H1 (cell line): ENCODE measurements at regions not wholly inside any gene's neighbourhood (a gene's known extent, or its start where the extent isn't known, plus 50 kb on each side); places are given as distances from the start of the nearest gene placed in this dataset.

ENCODE experiments used
- CTCF ChIA-PET: fragments of 300-600 bp; sonication (Branson Sonifier 250); formaldehyde crosslinking; loops from one replicate; lab custom pipeline; 2021; ENCODE audit not compliant: partially characterized antibody; lab: Charles Lee
- POLR2A ChIA-PET: fragments of 300-600 bp; sonication (Branson Sonifier 250); formaldehyde crosslinking; loops from one replicate; lab custom pipeline; 2021; ENCODE audit warnings: inconsistent platforms; ENCODE audit not compliant: partially characterized antibody; lab: Charles Lee
- DNase-seq, 2 experiments: peaks; one replicate each; pipeline versions ENCODE4 v3.0.0 to v3.0.0-alpha.2; 2010 to 2022; ENCODE audit warnings: low spot score in 2 of 2, low read depth in 1 of 2, mixed read lengths in 1 of 2
- FAIRE-seq: peaks from 2 replicates; lab custom pipeline; 2011; peaks lifted over from hg19 to GRCh38; lab: Jason Lieb, UNC
- H2AFZ ChIP-seq: 2 replicates; pipeline ENCODE4 v1.8.1; 2012; ENCODE audit warnings: low read length, inconsistent platforms
- H2AK5ac ChIP-seq: 2 replicates; pipeline ENCODE4 v1.6.1; 2013; ENCODE audit warnings: low read depth, low read length
- H2BK120ac ChIP-seq: replicated peaks from 2 replicates; pipeline ENCODE3; 2013; ENCODE audit warnings: low read depth, low read length, inconsistent platforms
- H2BK12ac ChIP-seq: 2 replicates; pipeline ENCODE4 v1.6.1; 2013; ENCODE audit warnings: low read depth, low read length
- H2BK15ac ChIP-seq: 2 replicates; pipeline ENCODE4 v1.6.1; 2013; ENCODE audit warnings: low read length
- H2BK20ac ChIP-seq: 2 replicates; pipeline ENCODE4 v1.6.1; 2013; ENCODE audit warnings: low read length
- H2BK5ac ChIP-seq: 2 replicates; pipeline ENCODE4 v1.6.1; 2013; ENCODE audit warnings: low read depth, low read length
- H3K14ac ChIP-seq: 2 replicates; pipeline ENCODE4 v1.6.1; 2013; ENCODE audit warnings: inconsistent platforms; ENCODE audit not compliant: insufficient read length
- H3K18ac ChIP-seq: 2 replicates; pipeline ENCODE4 v1.6.1; 2013; ENCODE audit warnings: low read length; ENCODE audit errors: extremely low read depth
- H3K23ac ChIP-seq: 2 replicates; pipeline ENCODE4 v1.6.1; 2013; ENCODE audit warnings: inconsistent platforms; ENCODE audit not compliant: insufficient read length
- H3K23me2 ChIP-seq: 2 replicates; pipeline ENCODE4 v1.6.1; 2013; ENCODE audit warnings: low read depth, low read length
- H3K27ac ChIP-seq: 2 replicates; pipeline ENCODE4 v1.6.1; 2011; ENCODE audit warnings: low read depth, low read length, inconsistent platforms
- H3K27me3 ChIP-seq, 4 experiments: replicated peaks in 1 of 4; 1 replicate in 1 of 4; 2 replicates in 3 of 4; pipeline versions ENCODE4 v1.6.1 to v1.8.1; 2011 to 2013; ENCODE audit warnings: low read length in 3 of 4, mild to moderate bottlenecking in 3 of 4, inconsistent platforms in 2 of 4, mixed read lengths in 2 of 4, moderate library complexity in 1 of 4; ENCODE audit not compliant: control insufficient read depth in 3 of 4, insufficient read depth in 3 of 4; ENCODE audit errors: extremely low read depth in 1 of 4
- H3K36me3 ChIP-seq, 4 experiments: 2 replicates each; pipeline versions ENCODE4 v1.6.1 to v1.8.1; 2011 to 2013; ENCODE audit warnings: mild to moderate bottlenecking in 4 of 4, low read length in 3 of 4, moderate library complexity in 2 of 4, control low read depth in 1 of 4, inconsistent platforms in 1 of 4; ENCODE audit not compliant: insufficient read depth in 4 of 4, control insufficient read depth in 2 of 4
- H3K4ac ChIP-seq: replicated peaks from 2 replicates; pipeline ENCODE3; 2013; ENCODE audit warnings: low read length, low read depth, mixed read lengths, inconsistent platforms; ENCODE audit not compliant: insufficient read length
- H3K4me1 ChIP-seq, 4 experiments: replicated peaks in 1 of 4; 1 replicate in 1 of 4; 2 replicates in 3 of 4; pipeline versions ENCODE4 v1.6.1 to v1.8.1; 2011 to 2013; ENCODE audit warnings: low read length in 3 of 4, inconsistent platforms in 2 of 4, mixed read lengths in 1 of 4; ENCODE audit not compliant: insufficient read depth in 4 of 4, control insufficient read depth in 3 of 4
- H3K4me2 ChIP-seq, 2 experiments: 2 replicates each; pipeline versions ENCODE4 v1.6.1 to v1.8.1; 2011 to 2013; ENCODE audit warnings: low read depth in 2 of 2, low read length in 2 of 2, control low read depth in 1 of 2, inconsistent platforms in 1 of 2, mild to moderate bottlenecking in 1 of 2; ENCODE audit not compliant: insufficient read depth in 1 of 2
- H3K4me3 ChIP-seq, 4 experiments: fragments of 200-600, 300-600 bp in 1 of 4; sonication (generic), shearing (Covaris generic), sonication (Bioruptor Twin) in 1 of 4; 2 replicates each; pipeline versions ENCODE4 v1.5.1 to v1.8.1; 2011 to 2016; ENCODE audit warnings: low read length in 4 of 4, low read depth in 3 of 4, control low read depth in 2 of 4, inconsistent platforms in 2 of 4, mild to moderate bottlenecking in 2 of 4, mixed read lengths in 1 of 4, moderate library complexity in 1 of 4; ENCODE audit not compliant: insufficient read depth in 2 of 4; ENCODE audit errors: extremely low read depth in 1 of 4
- H3K56ac ChIP-seq: replicated peaks from 2 replicates; pipeline ENCODE3; 2013; ENCODE audit warnings: low read depth, mild to moderate bottlenecking, mixed read lengths, low read length, inconsistent platforms; ENCODE audit not compliant: insufficient read length
- H3K79me1 ChIP-seq: 2 replicates; pipeline ENCODE4 v1.6.1; 2013; ENCODE audit warnings: low read depth, low read length, control low read depth
- H3K79me2 ChIP-seq, 2 experiments: 2 replicates each; pipeline versions ENCODE4 v1.6.1 to v1.8.1; 2012 to 2013; ENCODE audit warnings: low read length in 2 of 2, mild to moderate bottlenecking in 2 of 2, inconsistent platforms in 1 of 2; ENCODE audit not compliant: insufficient read depth in 2 of 2, control insufficient read depth in 1 of 2
- H3K9ac ChIP-seq, 4 experiments: replicated peaks in 1 of 4; 1 replicate in 1 of 4; 2 replicates in 3 of 4; pipeline versions ENCODE4 v1.6.1 to v1.8.1; 2011 to 2013; ENCODE audit warnings: low read depth in 3 of 4, low read length in 3 of 4, control low read depth in 2 of 4, mild to moderate bottlenecking in 2 of 4, moderate library complexity in 2 of 4, inconsistent platforms in 1 of 4; ENCODE audit errors: extremely low read depth in 1 of 4
- H3K9me3 ChIP-seq, 2 experiments: 2 replicates each; pipeline versions ENCODE4 v1.6.1 to v1.8.1; 2012 to 2013; ENCODE audit warnings: mild to moderate bottlenecking in 2 of 2, moderate library complexity in 2 of 2, control low read depth in 1 of 2, inconsistent platforms in 1 of 2, low read depth in 1 of 2, low read length in 1 of 2, mixed read lengths in 1 of 2; ENCODE audit not compliant: insufficient read depth in 2 of 2
- H4K20me1 ChIP-seq, 2 experiments: replicated peaks in 1 of 2; 2 replicates each; pipeline versions ENCODE3 to v1.8.1; 2011 to 2013; ENCODE audit warnings: inconsistent platforms in 2 of 2, low read length in 2 of 2, mild to moderate bottlenecking in 1 of 2; ENCODE audit not compliant: insufficient read depth in 2 of 2, control insufficient read depth in 1 of 2
- H4K5ac ChIP-seq: 2 replicates; pipeline ENCODE4 v1.6.1; 2013; ENCODE audit warnings: low read length, low read depth, mixed read lengths, inconsistent platforms; ENCODE audit not compliant: insufficient read length
- H4K8ac ChIP-seq: 2 replicates; pipeline ENCODE4 v1.8.0; 2013; ENCODE audit warnings: mild to moderate bottlenecking, moderate library complexity, low read length, inconsistent platforms; ENCODE audit not compliant: insufficient read depth; ENCODE audit errors: extremely low read depth
- H4K91ac ChIP-seq: replicated peaks from 2 replicates; pipeline ENCODE3; 2013; ENCODE audit warnings: low read length, mixed read lengths, inconsistent platforms; ENCODE audit not compliant: insufficient read length
- ATF3 ChIP-seq: IDR thresholded peaks from 2 replicates; pipeline ENCODE4 v1.6.1; 2011; ENCODE audit warnings: low read depth, mild to moderate bottlenecking, low read length; ENCODE audit not compliant: insufficient read depth
- EP300 ChIP-seq, 2 experiments: IDR thresholded peaks; 1 replicate in 1 of 2; 2 replicates in 1 of 2; pipeline ENCODE4 v1.6.1; 2011 to 2012; ENCODE audit warnings: low read depth in 2 of 2, low read length in 2 of 2, mild to moderate bottlenecking in 2 of 2, borderline replicate concordance in 1 of 2, inconsistent platforms in 1 of 2, moderate library complexity in 1 of 2
- GABPA ChIP-seq: IDR thresholded peaks from 2 replicates; pipeline ENCODE4 v1.6.1; 2011; ENCODE audit warnings: mild to moderate bottlenecking, low read length, moderate library complexity, borderline replicate concordance; ENCODE audit not compliant: insufficient read depth
- GTF2F1 ChIP-seq: IDR thresholded peaks from 2 replicates; pipeline ENCODE4 v1.6.1; 2012; ENCODE audit warnings: low read depth, low read length, improper control_type of control experiment, borderline replicate concordance
- KDM1A ChIP-seq: fragments of 200-600, 300-600 bp; sonication (generic); IDR thresholded peaks from 2 replicates; pipeline ENCODE4 v1.7.1; 2016; ENCODE audit warnings: mild to moderate bottlenecking, low read length, borderline replicate concordance
- NANOG ChIP-seq: IDR thresholded peaks from 2 replicates; pipeline ENCODE4 v1.6.1; 2011; ENCODE audit warnings: low read length, low read depth, mild to moderate bottlenecking, inconsistent platforms; ENCODE audit not compliant: insufficient read depth, poor library complexity, severe bottlenecking
- NRF1 ChIP-seq: IDR thresholded peaks from 2 replicates; pipeline ENCODE4 v1.6.1; 2011; ENCODE audit warnings: mild to moderate bottlenecking, low read depth, low read length, improper control_type of control experiment
- SAP30 ChIP-seq: fragments of 300-600 bp; sonication (generic); IDR thresholded peaks from 2 replicates; pipeline ENCODE4 v1.7.1; 2012; ENCODE audit warnings: low read length, moderate library complexity, mild to moderate bottlenecking, inconsistent platforms; ENCODE audit not compliant: insufficient read depth, insufficient replicate concordance
- SIRT6 ChIP-seq: IDR thresholded peaks from one replicate; pipeline ENCODE4 v1.7.1; 2012; ENCODE audit warnings: low read length, inconsistent platforms
- TBP ChIP-seq: IDR thresholded peaks from 2 replicates; pipeline ENCODE4 v1.6.1; 2011; ENCODE audit warnings: low read depth, low read length, improper control_type of control experiment
- TEAD4 ChIP-seq: IDR thresholded peaks from 2 replicates; pipeline ENCODE4 v1.6.1; 2012; ENCODE audit warnings: low read depth, low read length, inconsistent platforms, mixed read lengths
- WGBS, 2 experiments: shearing (Covaris generic) in 1 of 2; methylation state at CpG; one replicate each; pipeline versions ENCODE4 v1.1.6 to v1.1.7; 2013 to 2015; ENCODE audit warnings: low lambda C conversion rate in 2 of 2, mixed read lengths in 2 of 2, inconsistent platforms in 1 of 2, low coverage in 1 of 2, missing lambda C conversion rate in 1 of 2; ENCODE audit not compliant: insufficient replicate concordance in 2 of 2, insufficient coverage in 1 of 2, insufficient read length in 1 of 2; ENCODE audit errors: extremely low coverage in 1 of 2, missing lambda C conversion rate in 1 of 2; 5-methylcytosine and 5-hydroxymethylcytosine counted together

DNA sequence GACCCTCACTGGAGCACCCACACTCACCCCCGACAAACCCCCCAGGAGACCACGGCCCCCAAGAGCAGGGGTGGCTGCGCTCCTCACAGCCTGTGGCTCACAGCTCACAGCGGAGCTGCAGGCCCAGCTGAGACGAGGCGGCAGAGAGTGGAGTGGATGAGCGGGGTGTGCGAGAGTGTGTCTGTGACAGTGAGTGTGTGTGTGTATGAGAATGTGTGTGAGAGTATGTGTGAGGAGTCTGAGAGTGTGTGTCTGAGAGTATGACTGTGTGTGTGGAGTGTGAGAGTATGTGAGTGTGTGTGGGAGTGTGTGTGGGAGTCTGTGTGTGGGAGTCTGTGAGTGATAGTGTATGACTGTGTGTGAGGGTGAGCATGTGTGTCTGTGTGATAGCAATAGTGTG, 55.3 kb upstream of the ID2 start:
- Histone ChIP-seq H3K79me1 (no peaks in the 10 kb centered on the region), H4K20me1 (peaks cover 0 to 3% of the 10 kb centered on the region in 2 experiments), H3K9me3 (no peaks in the 10 kb centered on the region), H4K8ac (0 out of 2 replicates have a peak overlapping the region, but pooled peaks have one; percentile 17), H4K5ac (no peak overlapping the region), H3K36me3 (no peaks in the 10 kb centered on the region), H3K9ac (0 out of 7 replicates have a peak overlapping the region, but pooled peaks of 1 of the 4 experiments have one; percentile 19), H4K91ac (no peak overlapping the region), H3K79me2 (no peaks in the 10 kb centered on the region), H3K4me3 (no peak overlapping the region), H3K4me1 (peaks cover 0 to 4% (median 3%) of the 10 kb centered on the region in 4 experiments; a peak in 3 of 7 replicates), H3K23me2 (peaks cover 3% of the 10 kb centered on the region; the same call in 1 of the 2 replicates), H3K4ac (peak overlapping the region; percentile 99), H2BK120ac (peak overlapping the region; percentile 63), H3K23ac (no peak overlapping the region), H3K4me2 (no peak overlapping the region), H3K56ac (no peak overlapping the region), H2BK20ac (0 out of 2 replicates have a peak overlapping the region, but pooled peaks have one; percentile 32), H2BK5ac (no peak overlapping the region), H2AFZ (no peak overlapping the region), H3K27ac (no peak overlapping the region), H2BK15ac (no peak overlapping the region), H3K14ac (no peak overlapping the region), H3K18ac (no peak overlapping the region), H2BK12ac (peak overlapping the region; percentile 80; the same call in 1 of the 2 replicates), H2AK5ac (peak overlapping the region; percentile 93; the same call in 1 of the 2 replicates), H3K27me3 (no peaks in the 10 kb centered on the region; a peak in 1 of 7 replicates)
- DNase-seq (no peak), FAIRE-seq (no peak)
- ChIA-PET CTCF (interaction anchor here (0.8 to 1.7 kb wide), 3 partner anchors 8 to 15 kb away, joined by 3 to 7 read pairs (median 4); no protein-coding TSS in a partner anchor), POLR2A (interaction anchor here (0.7 kb wide), 1 partner anchor 54 kb away, joined by 3 read pairs; no protein-coding TSS in a partner anchor)
- WGBS, 2 experiments, result 95% methylated on average over 8 of the region's 8 CpGs; no CpG with 5 or more reads in 1 of the 2 experiments
- no peak for TF ChIP-seq TEAD4
- TF ChIP-seq TBP, result no peak
- TF ChIP-seq SIRT6, result no peak
- no peak for TF ChIP-seq GTF2F1
- no peak for TF ChIP-seq KDM1A
- TF ChIP-seq ATF3, result no peak
- TF ChIP-seq NRF1, result no peak
- TF ChIP-seq EP300 (IDR thresholded peaks at IDR 0.05; ENCODE audit: borderline replicate concordance in 1 of 2, low read depth in 2 of 2, low read length in 2 of 2), result no peak
- TF ChIP-seq NANOG, result no peak
- TF ChIP-seq GABPA, result no peak
- TF ChIP-seq SAP30, result no peak
